Mammary epithelial cell (primary cell): ENCODE measurements at regions not wholly inside any gene's neighbourhood (a gene's known extent, or its start where the extent isn't known, plus 50 kb on each side); places are given as distances from the start of the nearest gene placed in this dataset.

ENCODE experiments used
- CTCF ChIP-seq, 2 donors: IDR thresholded peaks in 1 of 2; conservative IDR thresholded peaks in 1 of 2; 2 replicates each; pipeline ENCODE4 v1.5.1; 2011 to 2012; ENCODE audit warnings: inconsistent platforms in 2 of 2, low read length in 2 of 2, mild to moderate bottlenecking in 2 of 2, control low read depth in 1 of 2, low read depth in 1 of 2; ENCODE audit not compliant: insufficient read depth in 1 of 2; ENCODE audit errors: extremely low read depth in 1 of 2
- EZH2 ChIP-seq: IDR thresholded peaks from 2 replicates; pipeline ENCODE4 v1.6.1; 2012; ENCODE audit warnings: low read length, inconsistent platforms, borderline replicate concordance

GRCh38 chr10:35835545-35835944 lies 193.4 kb upstream of the FZD8 start:
- TF ChIP-seq CTCF (conservative IDR thresholded peaks at IDR 0.05 in 1 of 2, IDR thresholded peaks at IDR 0.05 in 1 of 2; ENCODE audit: extremely low read depth in 1 of 2, insufficient read depth in 1 of 2, low read depth in 1 of 2, low read length in 2 of 2) (no peak), EZH2 (no peak)
